ENCODE measurements at regions not wholly inside any gene's neighbourhood (a gene's known extent, or its start where the extent isn't known, plus 50 kb on each side); places are given as distances from the start of the nearest gene placed in this dataset.
"Not testable (repeated sequence)": the region's sequence is repeated elsewhere in the genome, so short reads cannot be mapped to it uniquely, and the experiment has no call there.

- Mint-ChIP-seq H3K36me3 (ENCODE audit: insufficient read depth in 2 of 2) (no peaks in the 10 kb centered on the region), H3K27ac (no peak overlapping the region), H3K4me1 (ENCODE audit: low read depth) (no peaks in the 10 kb centered on the region), H3K4me3 (no peak overlapping the region), H3K9me3 (peaks cover 0 to 1% of the 10 kb centered on the region in 2 donors), H3K27me3 (ENCODE audit: low read depth) (no peaks in the 10 kb centered on the region)
- ATAC-seq (replicated peaks in 1 of 2) (no peak), DNase-seq (no peak)
These were observed 442.6 kb upstream of the PTCHD4 start for GRCh38 chr6:48553467-48554189.

GRCh38 chr6:48552905-48553304 is 441.9 kb upstream of the PTCHD4 start:
- H3K36me3 Mint-ChIP-seq (ENCODE audit: insufficient read depth in 2 of 2): no peaks in the 10 kb centered on the region
- H3K4me1 Mint-ChIP-seq (ENCODE audit: low read depth): no peaks in the 10 kb centered on the region
- no peaks in the 10 kb centered on the region for H3K27me3 Mint-ChIP-seq (ENCODE audit: low read depth)
- DNase-seq (no peak), ATAC-seq (replicated peaks in 1 of 2) (no peak)
- H3K27ac Mint-ChIP-seq: no peak overlapping the region
- peaks cover 0 to 2% of the 10 kb centered on the region in 2 donors for H3K9me3 Mint-ChIP-seq
- no peak overlapping the region for H3K4me3 Mint-ChIP-seq

- DNase-seq (no peak), ATAC-seq (replicated peaks in 1 of 2) (no peak)
- H3K9me3 Mint-ChIP-seq: peaks cover 0 to 1% of the 10 kb centered on the region in 2 donors
- no peaks in the 10 kb centered on the region for H3K27me3 Mint-ChIP-seq (ENCODE audit: low read depth)
- no peak overlapping the region for H3K27ac Mint-ChIP-seq
- H3K4me1 Mint-ChIP-seq (ENCODE audit: low read depth): no peaks in the 10 kb centered on the region
- H3K36me3 Mint-ChIP-seq (ENCODE audit: insufficient read depth in 2 of 2): no peaks in the 10 kb centered on the region
- no peak overlapping the region for H3K4me3 Mint-ChIP-seq
These were observed 439.6 kb upstream of the PTCHD4 start for GRCh38 chr6:48550603-48551002.

- DNase-seq: no peak
- Mint-ChIP-seq H3K27me3 (ENCODE audit: low read depth) (no peaks in the 10 kb centered on the region), H3K4me1 (ENCODE audit: low read depth) (no peaks in the 10 kb centered on the region), H3K36me3 (ENCODE audit: insufficient read depth in 2 of 2) (no peaks in the 10 kb centered on the region), H3K27ac (no peak overlapping the region), H3K9me3 (peaks cover 2 to 3% of the 10 kb centered on the region in 2 donors), H3K4me3 (no peak overlapping the region)
- no peak for ATAC-seq (replicated peaks in 1 of 2)
These were observed 431.2 kb upstream of the PTCHD4 start for GRCh38 chr6:48542191-48542590.

GRCh38 chr6:48541649-48542048 is 430.7 kb upstream of the PTCHD4 start:
- DNase-seq: no peak
- Mint-ChIP-seq H3K27ac (no peak overlapping the region), H3K4me1 (ENCODE audit: low read depth) (no peaks in the 10 kb centered on the region), H3K36me3 (ENCODE audit: insufficient read depth in 2 of 2) (no peaks in the 10 kb centered on the region), H3K4me3 (no peak overlapping the region), H3K27me3 (ENCODE audit: low read depth) (no peaks in the 10 kb centered on the region), H3K9me3 (peaks cover 2 to 3% of the 10 kb centered on the region in 2 donors)
- ATAC-seq (replicated peaks in 1 of 2): no peak

GRCh38 chr6:48535582-48536009 is 424.6 kb upstream of the PTCHD4 start:
- H3K27me3 Mint-ChIP-seq (ENCODE audit: low read depth): no peaks in the 10 kb centered on the region
- no peaks in the 10 kb centered on the region for H3K4me1 Mint-ChIP-seq (ENCODE audit: low read depth)
- no peak overlapping the region for H3K27ac Mint-ChIP-seq
- H3K4me3 Mint-ChIP-seq: no peak overlapping the region
- H3K36me3 Mint-ChIP-seq (ENCODE audit: insufficient read depth in 2 of 2): no peaks in the 10 kb centered on the region
- peaks cover 0 to 1% of the 10 kb centered on the region in 2 donors for H3K9me3 Mint-ChIP-seq
- ATAC-seq (replicated peaks in 1 of 2): no peak
- no peak for DNase-seq

GRCh38 chr6:48530978-48531377 is 420.0 kb upstream of the PTCHD4 start:
- not testable (repeated sequence) for H3K9me3 Mint-ChIP-seq; H3K27ac Mint-ChIP-seq; H3K4me3 Mint-ChIP-seq; H3K27me3 Mint-ChIP-seq (ENCODE audit: low read depth); H3K36me3 Mint-ChIP-seq (ENCODE audit: insufficient read depth in 2 of 2); H3K4me1 Mint-ChIP-seq (ENCODE audit: low read depth); DNase-seq; ATAC-seq (replicated peaks in 1 of 2)

- Mint-ChIP-seq H3K27me3 (ENCODE audit: low read depth) (no peaks in the 10 kb centered on the region), H3K27ac (no peak overlapping the region), H3K4me3 (no peak overlapping the region), H3K9me3 (peaks cover 4 to 7% of the 10 kb centered on the region in 2 donors), H3K4me1 (ENCODE audit: low read depth) (no peaks in the 10 kb centered on the region), H3K36me3 (ENCODE audit: insufficient read depth in 2 of 2) (peaks cover 0 to 2% of the 10 kb centered on the region in 2 donors)
- ATAC-seq (replicated peaks in 1 of 2): no peak
- no peak for DNase-seq
These were observed 414.9 kb upstream of the PTCHD4 start for GRCh38 chr6:48525849-48526248.

- ATAC-seq (replicated peaks in 1 of 2) (no peak), DNase-seq (no peak)
- Mint-ChIP-seq H3K27me3 (ENCODE audit: low read depth) (no peaks in the 10 kb centered on the region), H3K36me3 (ENCODE audit: insufficient read depth in 2 of 2) (no peaks in the 10 kb centered on the region), H3K4me1 (ENCODE audit: low read depth) (no peaks in the 10 kb centered on the region), H3K9me3 (peaks cover 4 to 10% of the 10 kb centered on the region in 2 donors), H3K4me3 (no peak overlapping the region), H3K27ac (no peak overlapping the region)
These were observed 410.0 kb upstream of the PTCHD4 start for GRCh38 chr6:48520951-48521350.

- ATAC-seq (replicated peaks in 1 of 2): no peak
- H3K36me3 Mint-ChIP-seq (ENCODE audit: insufficient read depth in 2 of 2): no peaks in the 10 kb centered on the region
- no peaks in the 10 kb centered on the region for H3K27me3 Mint-ChIP-seq (ENCODE audit: low read depth)
- no peak for DNase-seq
- no peak overlapping the region for H3K4me3 Mint-ChIP-seq
- no peak overlapping the region for H3K27ac Mint-ChIP-seq
- H3K9me3 Mint-ChIP-seq: peaks cover 5% of the 10 kb centered on the region in 2 donors
- no peaks in the 10 kb centered on the region for H3K4me1 Mint-ChIP-seq (ENCODE audit: low read depth)
These were observed 401.4 kb upstream of the PTCHD4 start for GRCh38 chr6:48512390-48512789.

- no peak for ATAC-seq (replicated peaks in 1 of 2)
- H3K27ac Mint-ChIP-seq: no peak overlapping the region
- no peaks in the 10 kb centered on the region for H3K4me1 Mint-ChIP-seq (ENCODE audit: low read depth)
- H3K9me3 Mint-ChIP-seq: peaks cover 5% of the 10 kb centered on the region in 2 donors
- H3K4me3 Mint-ChIP-seq: no peak overlapping the region
- H3K36me3 Mint-ChIP-seq (ENCODE audit: insufficient read depth in 2 of 2): no peaks in the 10 kb centered on the region
- no peak for DNase-seq
- H3K27me3 Mint-ChIP-seq (ENCODE audit: low read depth): no peaks in the 10 kb centered on the region
These were observed 400.4 kb upstream of the PTCHD4 start for GRCh38 chr6:48511378-48511777.

- ATAC-seq (replicated peaks in 1 of 2) (no peak), DNase-seq (no peak)
- H3K27me3 Mint-ChIP-seq (ENCODE audit: low read depth): no peaks in the 10 kb centered on the region
- no peaks in the 10 kb centered on the region for H3K36me3 Mint-ChIP-seq (ENCODE audit: insufficient read depth in 2 of 2)
- no peaks in the 10 kb centered on the region for H3K4me1 Mint-ChIP-seq (ENCODE audit: low read depth)
- peaks cover 5 to 7% of the 10 kb centered on the region in 2 donors for H3K9me3 Mint-ChIP-seq
- H3K4me3 Mint-ChIP-seq: no peak overlapping the region
- no peak overlapping the region for H3K27ac Mint-ChIP-seq
These were observed 394.6 kb upstream of the PTCHD4 start for GRCh38 chr6:48505621-48506020.

GRCh38 chr6:48493432-48493831 is 382.4 kb upstream of the PTCHD4 start:
- DNase-seq; H3K27me3 Mint-ChIP-seq (ENCODE audit: low read depth); H3K27ac Mint-ChIP-seq; H3K4me1 Mint-ChIP-seq (ENCODE audit: low read depth); H3K36me3 Mint-ChIP-seq (ENCODE audit: insufficient read depth in 2 of 2); H3K4me3 Mint-ChIP-seq; ATAC-seq (replicated peaks in 1 of 2): not testable (repeated sequence)
- H3K9me3 Mint-ChIP-seq: peaks cover 4 to 12% of the 10 kb centered on the region in 2 donors

- Mint-ChIP-seq H3K4me1 (ENCODE audit: low read depth) (no peaks in the 10 kb centered on the region), H3K9me3 (peaks cover 2 to 9% of the 10 kb centered on the region in 2 donors), H3K36me3 (ENCODE audit: insufficient read depth in 2 of 2) (peaks cover 0 to 3% of the 10 kb centered on the region in 2 donors), H3K27ac (no peak overlapping the region), H3K4me3 (no peak overlapping the region), H3K27me3 (ENCODE audit: low read depth) (no peaks in the 10 kb centered on the region)
- DNase-seq (no peak), ATAC-seq (replicated peaks in 1 of 2) (no peak)
These were observed 379.7 kb upstream of the PTCHD4 start for GRCh38 chr6:48490658-48491057.

Data from activated T-cell treated with anti-CD3 and anti-CD28 coated beads, Interleukin-2, amount 50 U/mL, for 72 hours (primary cell).